ENCODE measurements at regions not wholly inside any gene's neighbourhood (a gene's known extent, or its start where the extent isn't known, plus 50 kb on each side); places are given as distances from the start of the nearest gene placed in this dataset.
"Not testable (repeated sequence)": the region's sequence is repeated elsewhere in the genome, so short reads cannot be mapped to it uniquely, and the experiment has no call there.

GRCh38 chrX:39484159-39485068, 613.3 kb downstream of the BCOR start:
- DNase-seq (ENCODE audit: extremely low read depth in 1 of 2, low read depth in 1 of 2): no peak

DNA sequence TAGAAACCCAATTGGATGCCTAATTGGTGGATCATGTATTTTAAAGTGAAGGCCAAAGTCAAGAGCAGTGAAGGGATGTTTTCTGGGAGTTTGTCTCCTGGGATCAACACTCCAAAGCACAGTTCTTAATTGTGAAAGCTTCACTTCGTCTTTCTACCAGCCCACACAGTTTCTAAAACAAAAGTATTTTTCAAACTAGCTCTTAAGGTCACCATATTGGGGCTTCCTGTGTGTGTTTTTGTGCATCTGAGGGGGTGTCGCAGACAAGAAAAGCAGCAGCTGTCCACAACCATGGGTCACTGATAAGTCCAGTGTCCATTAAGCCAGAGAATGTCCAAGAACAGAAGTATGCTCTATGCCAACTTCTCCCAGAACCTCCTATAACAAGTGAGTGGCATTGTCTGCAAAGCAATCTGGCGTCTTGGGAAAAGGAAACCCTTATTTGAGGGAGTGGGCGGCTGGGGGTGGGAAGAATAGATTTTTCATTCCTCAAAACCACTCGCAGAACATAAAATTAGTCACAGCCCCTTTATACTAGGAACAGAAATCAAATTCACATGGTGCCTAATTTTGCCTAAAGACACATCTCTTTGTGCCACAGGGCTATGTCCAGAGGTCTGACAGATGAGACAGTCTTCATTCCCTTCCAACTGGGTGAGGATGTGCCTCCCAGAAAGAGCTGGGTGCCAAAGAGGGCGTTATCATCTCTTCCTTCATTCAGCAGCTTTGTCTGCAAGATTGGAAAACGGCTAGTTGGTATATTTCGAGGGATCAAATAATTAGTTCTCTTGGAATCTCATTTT, 610.4 kb downstream of the BCOR start:
- no peak for DNase-seq (ENCODE audit: extremely low read depth in 1 of 2, low read depth in 1 of 2)

DNA sequence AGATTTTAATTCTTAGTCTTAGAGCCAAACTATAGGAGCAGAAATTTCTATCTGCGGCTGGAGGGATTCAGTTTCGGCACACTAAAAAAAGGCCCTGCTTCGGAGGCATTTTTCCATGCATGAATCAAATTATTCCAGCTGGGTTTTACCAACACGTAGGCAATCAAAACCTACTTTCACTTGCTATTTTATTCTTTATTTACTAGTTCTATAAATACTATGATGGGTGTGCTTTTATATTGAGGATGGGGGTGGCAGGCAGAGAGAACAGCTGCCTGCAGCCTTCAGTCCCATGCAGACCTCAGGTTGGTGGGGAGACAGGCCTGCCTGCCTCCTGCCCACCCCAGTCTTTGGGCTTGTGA, 609.8 kb downstream of the BCOR start:
- no peak for DNase-seq (ENCODE audit: extremely low read depth in 1 of 2, low read depth in 1 of 2)

DNA sequence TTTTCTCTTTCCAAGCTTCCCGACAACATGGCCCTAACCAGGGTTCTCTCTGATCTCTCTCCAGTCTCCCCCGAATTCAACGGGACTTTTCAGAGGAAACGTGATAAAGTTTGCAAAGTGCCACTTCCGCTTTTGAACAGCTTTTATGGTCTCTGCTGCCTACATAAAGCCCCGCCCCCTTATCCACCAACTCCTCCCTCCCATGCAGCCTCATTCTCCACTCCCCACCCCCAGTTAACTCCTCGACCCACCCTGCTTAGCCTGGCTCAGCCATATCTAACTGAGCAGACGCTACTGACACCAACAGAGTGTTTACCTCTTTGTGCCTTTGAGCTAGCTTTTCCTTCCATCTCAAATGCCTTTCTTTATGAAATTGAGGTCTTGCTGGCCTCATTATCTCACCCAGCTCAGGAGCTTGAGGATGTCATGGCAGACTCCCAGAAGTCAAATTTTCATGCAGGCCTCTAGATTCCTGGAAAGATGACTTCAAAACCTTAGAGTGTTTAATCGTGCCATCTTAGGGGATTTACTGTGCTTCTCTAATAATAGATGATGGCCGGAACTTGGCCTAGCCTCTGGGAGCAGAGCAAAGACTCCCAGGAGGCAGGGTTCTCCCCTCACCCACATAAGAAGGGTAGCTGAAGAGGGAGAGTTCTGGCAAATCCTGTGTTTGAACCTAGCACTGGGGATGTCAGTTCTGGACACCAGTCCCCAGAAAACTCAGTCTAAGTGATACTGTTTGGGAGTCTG, 606.0 kb downstream of the BCOR start:
- DNase-seq (ENCODE audit: extremely low read depth in 1 of 2, low read depth in 1 of 2): peak in 1 of 2 donors; percentile 32

- no peak for DNase-seq (ENCODE audit: extremely low read depth in 1 of 2, low read depth in 1 of 2)
These were observed 605.1 kb downstream of the BCOR start for GRCh38 chrX:39492497-39493162.

DNA sequence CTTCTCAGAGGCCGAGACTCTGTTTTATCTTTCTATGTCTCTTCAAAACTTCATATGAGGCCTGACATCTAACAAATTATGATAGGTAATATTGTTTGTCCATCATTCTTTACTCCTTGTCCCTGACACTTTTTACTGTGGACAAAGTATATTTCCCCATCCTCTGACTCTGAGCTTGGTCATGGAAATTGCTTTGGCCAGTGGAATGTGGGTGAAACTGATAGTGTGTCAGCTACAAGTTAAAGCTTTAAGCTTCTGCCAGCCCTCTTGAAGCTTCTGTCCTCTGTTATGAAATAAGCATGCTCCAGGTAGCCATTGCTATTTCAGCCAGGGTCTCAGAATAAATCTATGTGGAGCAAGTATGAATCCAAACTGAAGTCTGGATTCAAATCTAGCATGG, 604.6 kb downstream of the BCOR start:
- DNase-seq (ENCODE audit: extremely low read depth in 1 of 2, low read depth in 1 of 2): no peak

DNA sequence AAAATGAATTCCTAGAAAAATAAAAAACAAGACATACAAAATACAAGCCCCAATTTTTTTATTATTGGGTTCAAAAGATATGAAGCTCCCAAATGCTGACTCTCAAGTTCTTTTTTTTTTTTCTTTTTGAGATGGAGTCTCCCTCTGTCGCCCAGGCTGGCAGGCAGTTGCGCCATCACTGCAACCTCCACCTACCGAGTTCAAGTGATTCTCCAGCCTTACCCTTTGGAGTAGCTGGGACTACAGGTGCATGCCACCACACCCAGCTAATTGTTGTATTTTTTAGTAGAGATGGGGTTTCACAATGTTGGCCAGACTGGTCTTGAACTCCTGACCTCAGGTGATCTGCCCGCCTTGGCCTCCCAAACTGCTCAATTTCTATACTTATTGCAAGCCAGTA, 600.6 kb downstream of the BCOR start:
- not testable (repeated sequence) for DNase-seq (ENCODE audit: extremely low read depth in 1 of 2, low read depth in 1 of 2)

DNA sequence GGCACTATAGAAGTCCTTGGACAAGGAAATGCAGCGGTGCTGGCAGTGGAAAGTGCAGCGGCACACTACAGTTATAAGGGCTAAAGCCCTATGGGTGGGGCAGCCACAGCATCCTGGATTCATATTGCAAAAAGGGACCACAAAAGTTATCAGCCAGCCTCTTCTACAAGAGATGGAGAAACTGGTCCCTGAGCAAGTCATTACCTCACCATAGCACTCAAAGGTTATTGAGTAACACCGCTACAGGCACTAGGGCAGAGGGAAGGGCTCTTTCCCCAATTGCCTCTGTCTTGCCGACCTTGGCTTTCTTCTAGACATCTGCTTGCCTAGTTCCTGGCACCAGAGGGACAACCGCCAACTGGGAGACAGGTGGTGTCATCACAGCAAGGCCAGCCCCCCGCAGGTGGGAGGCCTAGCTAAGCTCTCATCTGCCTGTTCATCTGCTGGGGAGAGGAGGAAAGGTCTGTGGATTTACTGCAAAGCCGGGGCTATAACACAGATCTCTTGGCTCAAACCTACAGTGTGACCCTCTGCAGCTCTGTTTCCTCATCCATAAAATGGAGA, 600.0 kb downstream of the BCOR start:
- no peak for DNase-seq (ENCODE audit: extremely low read depth in 1 of 2, low read depth in 1 of 2)

DNA sequence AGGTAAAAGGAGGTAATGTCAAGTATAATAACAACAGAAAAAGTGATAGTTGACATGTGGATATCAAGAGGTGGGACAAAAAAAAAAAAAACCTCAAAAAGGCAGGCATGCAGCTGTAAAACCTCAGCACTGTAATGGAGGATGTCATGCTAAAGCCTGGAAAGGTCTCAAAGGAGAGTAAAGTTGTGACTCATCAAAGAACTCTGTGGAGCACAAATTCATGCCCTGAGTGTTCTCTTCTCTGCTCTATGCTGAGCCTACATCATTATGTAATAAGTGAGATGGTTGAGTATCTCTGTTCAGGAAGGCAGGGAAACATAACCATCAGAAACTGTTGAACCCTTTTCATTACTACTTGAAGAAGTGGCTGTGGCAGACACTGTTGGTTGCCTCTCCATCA, 597.8 kb downstream of the BCOR start:
- no peak for DNase-seq (ENCODE audit: extremely low read depth in 1 of 2, low read depth in 1 of 2)

- no peak for DNase-seq (ENCODE audit: extremely low read depth in 1 of 2, low read depth in 1 of 2)
These were observed 595.9 kb downstream of the BCOR start for GRCh38 chrX:39501822-39502221.

GRCh38 chrX:39502486-39502885, 595.3 kb downstream of the BCOR start:
- no peak for DNase-seq (ENCODE audit: extremely low read depth in 1 of 2, low read depth in 1 of 2)

GRCh38 chrX:39504227-39504626, 593.5 kb downstream of the BCOR start:
- DNase-seq (ENCODE audit: extremely low read depth in 1 of 2, low read depth in 1 of 2): no peak

DNA sequence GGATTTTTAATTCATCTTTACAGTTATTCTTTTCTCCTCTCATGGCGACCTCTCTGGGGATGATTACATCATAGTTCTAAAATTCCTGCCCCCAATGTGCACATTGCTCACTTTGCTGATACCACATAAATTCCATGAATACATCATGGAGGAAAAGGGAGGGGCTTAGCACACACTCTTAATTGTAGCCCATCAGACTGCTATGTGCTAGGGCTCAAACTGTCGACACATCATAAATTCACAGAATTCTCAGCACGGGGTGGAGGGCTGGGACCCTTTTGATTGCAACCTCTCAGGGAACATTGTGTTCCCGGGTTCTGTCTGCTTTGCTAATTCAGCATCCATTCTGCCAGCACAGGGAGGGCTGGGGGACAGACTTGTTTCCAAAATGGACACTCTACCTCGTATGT, 592.9 kb downstream of the BCOR start:
- DNase-seq (ENCODE audit: extremely low read depth in 1 of 2, low read depth in 1 of 2): no peak

DNA sequence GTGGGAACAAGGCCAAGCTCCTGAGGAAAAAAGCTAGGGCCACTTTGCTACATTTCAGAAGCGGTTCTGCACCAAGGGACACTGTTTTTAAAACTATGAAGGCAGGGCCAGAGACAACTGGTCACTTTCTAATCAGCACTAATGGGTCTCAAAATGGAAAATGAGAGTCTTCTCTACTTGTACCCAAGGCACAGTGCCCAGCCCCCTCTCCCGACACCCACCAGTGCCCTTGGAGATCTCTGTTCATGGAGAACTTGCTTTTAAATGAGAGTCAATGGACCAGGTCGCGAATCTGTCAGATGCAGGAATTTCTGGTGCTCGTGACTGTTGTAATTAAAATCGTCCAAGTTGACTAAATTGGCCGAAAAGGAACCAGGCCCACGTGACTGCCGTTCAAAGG, 591.6 kb downstream of the BCOR start:
- DNase-seq (ENCODE audit: extremely low read depth in 1 of 2, low read depth in 1 of 2): no peak

- no peak for DNase-seq (ENCODE audit: extremely low read depth in 1 of 2, low read depth in 1 of 2)
These were observed 590.7 kb downstream of the BCOR start for GRCh38 chrX:39507034-39507433.

DNA sequence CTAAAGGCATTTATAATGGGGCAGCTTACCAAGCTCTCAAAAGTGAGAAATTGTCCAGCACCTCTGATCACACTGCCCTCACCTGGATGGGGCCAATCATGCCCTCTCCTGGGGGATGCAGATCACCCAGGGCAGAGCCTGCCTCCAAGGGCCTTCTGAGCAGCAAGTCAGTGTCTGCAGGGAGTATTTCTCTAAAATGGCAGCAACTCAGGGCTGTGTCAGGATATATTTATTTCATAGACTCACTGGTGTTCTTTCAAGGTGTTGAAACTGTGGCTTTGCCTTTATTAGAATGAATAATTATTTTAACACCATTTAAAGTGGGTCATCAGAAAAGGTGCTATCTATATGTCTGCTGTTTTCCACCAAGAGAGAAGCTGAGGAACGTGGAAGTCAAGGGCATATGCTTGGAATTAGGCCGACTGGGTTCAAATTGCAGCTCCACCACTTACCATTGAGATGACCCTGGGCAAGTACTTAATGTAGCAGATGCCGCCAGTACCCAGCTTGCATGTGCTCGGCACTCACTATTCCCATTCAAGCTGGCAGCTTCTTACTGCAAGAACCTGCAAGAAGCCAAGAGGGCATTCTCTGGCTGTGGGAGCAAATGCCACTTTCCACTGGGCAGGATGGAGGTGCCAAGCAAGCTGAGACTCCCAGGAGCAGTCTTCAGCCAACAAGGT, 590.0 kb downstream of the BCOR start:
- DNase-seq (ENCODE audit: extremely low read depth in 1 of 2, low read depth in 1 of 2): no peak

DNA sequence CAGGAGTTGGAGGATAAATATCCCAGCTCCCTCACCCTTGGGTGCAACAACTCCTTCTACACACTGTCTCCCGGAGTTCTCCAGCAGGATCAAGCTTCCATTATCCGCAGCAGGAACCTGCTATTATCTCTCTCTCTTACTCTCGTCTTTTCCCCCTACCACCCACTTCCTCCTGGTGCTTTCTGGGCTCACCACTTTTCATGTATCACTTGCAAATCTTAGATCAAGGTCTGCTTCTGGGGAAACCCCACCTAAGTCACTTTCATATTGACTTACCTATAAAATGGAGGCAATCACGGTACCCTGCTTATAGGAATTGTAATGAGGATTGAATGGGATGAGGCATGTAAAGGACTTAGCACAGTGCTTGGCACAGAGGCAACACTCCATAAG, 589.5 kb downstream of the BCOR start:
- no peak for DNase-seq (ENCODE audit: extremely low read depth in 1 of 2, low read depth in 1 of 2)

- DNase-seq (ENCODE audit: extremely low read depth in 1 of 2, low read depth in 1 of 2): no peak
These were observed 588.6 kb downstream of the BCOR start for GRCh38 chrX:39509157-39509556.

DNA sequence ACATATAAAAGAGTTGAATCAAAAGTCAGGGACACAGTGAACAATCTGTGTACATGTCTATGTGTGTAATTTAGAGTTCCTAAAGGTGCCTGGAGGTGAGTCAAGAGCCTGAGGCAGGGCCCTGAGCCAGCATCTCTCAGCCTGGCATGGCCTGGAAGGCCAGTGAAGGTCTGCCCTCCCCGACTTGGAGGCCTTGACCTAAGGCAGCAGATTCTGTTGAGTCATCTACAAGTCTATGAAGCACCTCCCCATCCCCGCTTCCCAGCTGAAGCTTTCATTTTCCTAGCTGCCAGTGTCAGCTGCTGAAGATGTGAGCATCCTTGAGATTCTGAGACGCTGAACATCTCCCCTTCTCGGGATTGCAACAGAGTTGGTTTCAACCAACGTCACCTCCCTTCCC, 583.9 kb downstream of the BCOR start:
- DNase-seq (ENCODE audit: extremely low read depth in 1 of 2, low read depth in 1 of 2): no peak

DNA sequence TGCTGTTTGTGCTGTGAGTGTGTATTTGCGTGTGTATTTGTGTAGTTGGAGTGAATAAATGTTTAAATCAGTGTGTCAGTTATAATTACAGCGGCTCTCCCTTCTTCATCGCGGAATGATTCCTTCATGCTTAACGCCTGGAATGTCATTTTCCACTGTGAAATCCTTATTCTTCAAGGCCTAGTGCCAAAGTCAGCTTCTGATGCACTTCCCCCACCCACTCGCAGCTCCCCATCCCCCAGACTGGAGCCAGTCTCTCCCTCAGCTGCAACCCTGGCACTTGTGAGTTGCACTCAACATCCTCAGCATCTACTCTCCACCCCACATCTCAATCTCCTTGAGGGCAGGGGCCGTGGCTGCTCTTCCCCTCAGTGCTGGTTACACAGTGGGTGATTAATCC, 583.0 kb downstream of the BCOR start:
- no peak for DNase-seq (ENCODE audit: extremely low read depth in 1 of 2, low read depth in 1 of 2)

Measured in stimulated activated CD8-positive, alpha-beta memory T cell treated with anti-CD3 and anti-CD28 coated beads, Interleukin-7, amount 100 ng/mL, for 48 hours (primary cell).